DMS 273 (cell line): ENCODE measurements at regions not wholly inside any gene's neighbourhood (a gene's known extent, or its start where the extent isn't known, plus 50 kb on each side); places are given as distances from the start of the nearest gene placed in this dataset.

Source experiments
- DNase-seq: peaks from one replicate; lab custom pipeline; 2025; ENCODE audit not compliant: unreplicated experiment; lab: John Stamatoyannopoulos, UW

- no peak for DNase-seq
Observed at GRCh38 chr10:71137701-71138100, 74.7 kb upstream of the UNC5B start.

- DNase-seq = peak; percentile 36
Observed at GRCh38 chr10:71138166-71138830, 74.1 kb upstream of the UNC5B start.

GRCh38 chr10:71141528-71141927 is 70.8 kb upstream of the UNC5B start:
- no peak for DNase-seq

- no peak for DNase-seq
Observed at GRCh38 chr10:71143170-71143569, 69.2 kb upstream of the UNC5B start.

- DNase-seq = no peak
Observed at GRCh38 chr10:71143610-71144009, 68.8 kb upstream of the UNC5B start.

DNA sequence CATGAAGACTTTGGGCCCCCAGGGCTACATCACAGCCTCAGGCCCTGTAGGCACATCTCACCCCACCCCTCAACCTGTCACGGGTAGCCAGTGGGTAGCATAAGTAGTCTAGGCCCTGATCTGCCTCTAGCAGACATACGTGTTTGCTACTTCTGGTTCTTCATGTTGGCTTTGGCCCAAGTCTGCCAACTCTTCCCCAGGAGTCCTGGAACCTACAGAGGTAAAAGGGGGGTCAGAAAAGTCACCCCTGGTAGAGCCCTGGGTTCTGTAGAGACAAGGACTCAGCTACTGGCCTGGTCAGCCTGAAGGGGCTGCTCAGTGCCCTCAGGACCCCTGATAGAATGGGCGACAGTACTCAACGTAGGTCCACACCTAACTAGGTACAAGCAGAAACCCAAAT is 67.5 kb upstream of the UNC5B start:
- DNase-seq = no peak

DNA sequence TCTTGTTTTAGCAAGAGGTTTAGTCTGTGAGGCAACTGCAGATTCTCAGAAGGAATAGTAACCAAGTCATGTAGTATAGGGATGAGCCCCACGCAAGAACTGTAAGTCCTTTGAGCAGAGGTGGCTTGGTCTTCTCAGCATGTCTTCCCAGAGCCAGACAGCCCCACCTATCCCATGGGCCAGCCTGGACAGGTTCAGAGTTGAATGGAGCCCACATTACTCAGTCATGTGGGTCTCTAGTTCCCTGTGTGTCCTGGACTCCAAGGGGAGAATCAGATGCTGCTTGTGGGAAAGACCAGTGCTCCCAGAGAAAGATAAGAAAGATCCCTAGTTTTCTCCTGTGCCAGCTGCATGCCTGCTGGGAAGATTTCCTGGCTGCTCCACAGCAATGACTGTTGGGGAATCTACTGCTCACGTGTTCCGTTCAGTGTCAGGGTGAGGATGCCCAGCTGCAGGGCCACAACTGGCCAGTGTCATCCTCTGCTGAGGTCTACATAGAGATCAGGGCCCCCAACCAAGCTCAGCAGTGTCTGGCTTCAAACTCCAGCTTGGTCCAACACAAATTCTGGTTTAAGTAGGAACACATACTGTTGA is 66.9 kb upstream of the UNC5B start:
- no peak for DNase-seq

- DNase-seq = peak; percentile 80
Observed at GRCh38 chr10:71150796-71151195, 61.6 kb upstream of the UNC5B start.

GRCh38 chr10:71152043-71152442 is 60.3 kb upstream of the UNC5B start:
- no peak for DNase-seq

DNA sequence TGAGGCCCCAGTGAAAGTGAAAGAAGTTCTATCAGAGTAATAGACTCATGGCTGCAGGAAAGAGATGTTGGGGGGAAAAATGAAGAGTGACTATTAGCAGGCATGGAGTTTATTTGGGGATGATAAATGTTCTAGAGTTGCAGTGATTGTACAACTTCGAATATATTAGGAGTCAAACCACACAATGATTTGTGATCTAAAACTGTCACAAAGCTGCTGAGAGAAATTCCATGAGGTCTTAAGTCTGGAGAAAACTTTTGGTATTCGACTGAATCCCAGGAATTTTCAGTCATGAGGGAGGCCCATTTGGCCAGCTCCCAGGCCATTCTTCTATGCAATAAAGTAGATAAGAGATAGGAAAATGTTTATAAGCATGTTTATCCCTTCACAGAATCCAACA is 55.9 kb upstream of the UNC5B start:
- DNase-seq = no peak

DNA sequence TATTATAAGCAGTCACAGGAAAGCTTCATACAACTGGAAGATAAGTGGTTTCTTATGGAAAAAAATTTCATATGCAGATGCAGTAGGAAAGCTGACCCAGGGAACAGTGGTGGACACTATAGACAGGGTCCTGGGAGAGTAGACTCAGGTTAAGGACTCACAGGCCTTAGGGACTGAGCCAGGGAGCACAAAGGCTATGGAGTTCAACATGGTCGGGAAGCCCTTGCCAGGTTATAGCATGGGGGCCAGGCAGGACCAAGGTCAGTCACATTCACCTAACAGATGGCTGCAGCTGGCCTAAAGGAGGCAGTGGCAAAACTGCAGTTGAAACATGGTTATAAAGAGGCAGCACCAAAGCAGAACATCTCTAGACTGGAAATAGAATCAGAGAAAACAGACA is 54.9 kb upstream of the UNC5B start:
- DNase-seq = no peak

- DNase-seq = no peak
Observed at GRCh38 chr10:71158251-71158650, 54.1 kb upstream of the UNC5B start.

- no peak for DNase-seq
Observed at GRCh38 chr10:71158902-71159301, 53.5 kb upstream of the UNC5B start.

- DNase-seq = no peak
Observed at GRCh38 chr10:71159892-71160291, 52.5 kb upstream of the UNC5B start.

- DNase-seq = no peak
Observed at GRCh38 chr10:71161425-71161824, 50.9 kb upstream of the UNC5B start.
